Panc1 (cell line): ENCODE measurements at regions not wholly inside any gene's neighbourhood (a gene's known extent, or its start where the extent isn't known, plus 50 kb on each side); places are given as distances from the start of the nearest gene placed in this dataset.

ENCODE experiments used
- ATAC-seq: fragments of 200-7000 bp; cut with Tn5 transposase; 2 replicates; pipeline ENCODE4 v1.9.1; 2020; ENCODE audit warnings: mild to moderate bottlenecking, moderate library complexity
- BruUV-seq: library from RNA; stranded (reverse); fragments of 400-500 nt; replicated peaks from 2 replicates; lab custom pipeline; 2021; lab: Mats Ljungman, UMichigan
- CTCF ChIA-PET: fragments of 300-600 bp; sonication (Branson Sonifier 250); formaldehyde crosslinking; loops from one replicate; lab custom pipeline; 2022; ENCODE audit warnings: antibody characterized with exemption; lab: Charles Lee
- POLR2A ChIA-PET: fragments of 300-600 bp; sonication (Branson Sonifier 250); formaldehyde crosslinking; loops from one replicate; lab custom pipeline; 2022; ENCODE audit warnings: antibody characterized with exemption; lab: Charles Lee
- DNase-seq: peaks from one replicate; pipeline ENCODE4 v3.0.0-alpha.2; 2010; ENCODE audit warnings: low read depth, low spot score
- H3K27ac ChIP-seq: 2 replicates; pipeline ENCODE4 v1.5.1; 2011; ENCODE audit warnings: mild to moderate bottlenecking, low read length, inconsistent platforms
- H3K27me3 ChIP-seq: fragments of 200-500 bp; sonication (Bioruptor generic); 2 replicates; pipeline ENCODE4 v1.6.0; 2014; ENCODE audit warnings: low read length, inconsistent platforms; ENCODE audit not compliant: control insufficient read depth, insufficient read depth
- H3K36me3 ChIP-seq: fragments of 200-500 bp; sonication (Bioruptor generic); 2 replicates; pipeline ENCODE4 v1.5.1; 2014; ENCODE audit warnings: inconsistent platforms, mild to moderate bottlenecking, low read length, moderate library complexity; ENCODE audit not compliant: control insufficient read depth, insufficient read depth
- H3K4me1 ChIP-seq: 2 replicates; pipeline ENCODE4 v1.5.1; 2011; ENCODE audit warnings: inconsistent platforms, mild to moderate bottlenecking, low read length, moderate library complexity; ENCODE audit not compliant: control insufficient read depth, insufficient read depth
- H3K4me3 ChIP-seq, 2 experiments: 2 replicates each; pipeline ENCODE4 v1.5.1; 2011 to 2012; ENCODE audit warnings: low read depth in 2 of 2, low read length in 2 of 2, mild to moderate bottlenecking in 2 of 2, inconsistent platforms in 1 of 2, moderate library complexity in 1 of 2
- H3K9me3 ChIP-seq: fragments of 200-500 bp; sonication (Bioruptor generic); 2 replicates; pipeline ENCODE4 v1.5.1; 2014; ENCODE audit warnings: low read depth, mild to moderate bottlenecking, inconsistent platforms, low read length, moderate library complexity; ENCODE audit not compliant: control insufficient read depth, insufficient read depth
- CTCF ChIP-seq: fragments of 450-650 bp; IDR thresholded peaks from 2 replicates; pipeline ENCODE4 v1.5.1; 2017; ENCODE audit warnings: mild to moderate bottlenecking
- POLR2AphosphoS5 ChIP-seq: IDR thresholded peaks from 2 replicates; pipeline ENCODE4 v1.6.1; 2012; ENCODE audit warnings: mild to moderate bottlenecking, low read depth, low read length, moderate library complexity
- SIN3A ChIP-seq: IDR thresholded peaks from 2 replicates; pipeline ENCODE4 v1.6.1; 2012; ENCODE audit warnings: low read depth, mild to moderate bottlenecking, low read length, moderate library complexity, borderline replicate concordance; ENCODE audit not compliant: insufficient read depth
- TCF7L2 ChIP-seq: IDR thresholded peaks from 2 replicates; pipeline ENCODE4 v1.6.1; 2011; ENCODE audit warnings: mild to moderate bottlenecking, low read depth, low read length, inconsistent platforms
- in situ Hi-C: cut with HindIII; loops from 2 replicates; pipeline ENCODE4 v1.10.0; 2016; ENCODE audit warnings: low sequenced_read_pairs, low pct_unique_long_range_greater_than_20kb
- intact Hi-C: fragments of 100-400 bp; cut with micrococcal nuclease; formaldehyde crosslinking; loops from one replicate; pipeline ENCODE4 v1.10.0; 2022; ENCODE audit not compliant: unreplicated experiment
- TF ChIP-seq, protein P1 (sequence below), 2 experiments: IDR thresholded peaks; 2 replicates each; pipeline ENCODE4 v1.6.1; 2011 to 2012; ENCODE audit warnings: low read depth in 2 of 2, control low read depth in 1 of 2, low read length in 1 of 2, mild to moderate bottlenecking in 1 of 2, moderate library complexity in 1 of 2; ENCODE audit not compliant: insufficient read depth in 1 of 2

DNA sequence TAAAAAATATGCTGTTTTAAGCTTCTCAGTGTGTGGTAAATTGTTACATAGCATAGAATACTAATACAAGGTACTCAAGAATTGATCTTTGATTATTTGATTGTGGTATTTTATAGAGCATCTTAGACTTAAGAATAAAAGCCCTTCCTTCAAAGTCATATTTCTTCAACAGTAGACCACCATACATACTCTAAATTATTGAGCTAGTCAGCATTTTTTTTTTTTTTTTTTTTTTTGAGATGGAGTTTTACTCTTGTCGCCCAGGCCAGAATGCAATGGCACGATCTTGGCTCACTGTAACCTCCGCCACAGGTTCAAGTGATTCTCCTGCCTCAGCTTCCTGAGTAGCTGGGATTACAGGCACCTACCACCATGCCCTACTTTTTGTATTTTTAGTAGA is 436.7 kb upstream of the LUZP2 start:
- DNase-seq (no peak), ATAC-seq (no peak)
- H3K36me3 ChIP-seq: no peaks in the 10 kb centered on the region
- ChIA-PET CTCF (no interaction called here), POLR2A (no interaction called here)
- TF ChIP-seq TCF7L2 (no peak), POLR2AphosphoS5 (no peak), SIN3A (no peak), CTCF (no peak)
- TF ChIP-seq, protein P1, sequence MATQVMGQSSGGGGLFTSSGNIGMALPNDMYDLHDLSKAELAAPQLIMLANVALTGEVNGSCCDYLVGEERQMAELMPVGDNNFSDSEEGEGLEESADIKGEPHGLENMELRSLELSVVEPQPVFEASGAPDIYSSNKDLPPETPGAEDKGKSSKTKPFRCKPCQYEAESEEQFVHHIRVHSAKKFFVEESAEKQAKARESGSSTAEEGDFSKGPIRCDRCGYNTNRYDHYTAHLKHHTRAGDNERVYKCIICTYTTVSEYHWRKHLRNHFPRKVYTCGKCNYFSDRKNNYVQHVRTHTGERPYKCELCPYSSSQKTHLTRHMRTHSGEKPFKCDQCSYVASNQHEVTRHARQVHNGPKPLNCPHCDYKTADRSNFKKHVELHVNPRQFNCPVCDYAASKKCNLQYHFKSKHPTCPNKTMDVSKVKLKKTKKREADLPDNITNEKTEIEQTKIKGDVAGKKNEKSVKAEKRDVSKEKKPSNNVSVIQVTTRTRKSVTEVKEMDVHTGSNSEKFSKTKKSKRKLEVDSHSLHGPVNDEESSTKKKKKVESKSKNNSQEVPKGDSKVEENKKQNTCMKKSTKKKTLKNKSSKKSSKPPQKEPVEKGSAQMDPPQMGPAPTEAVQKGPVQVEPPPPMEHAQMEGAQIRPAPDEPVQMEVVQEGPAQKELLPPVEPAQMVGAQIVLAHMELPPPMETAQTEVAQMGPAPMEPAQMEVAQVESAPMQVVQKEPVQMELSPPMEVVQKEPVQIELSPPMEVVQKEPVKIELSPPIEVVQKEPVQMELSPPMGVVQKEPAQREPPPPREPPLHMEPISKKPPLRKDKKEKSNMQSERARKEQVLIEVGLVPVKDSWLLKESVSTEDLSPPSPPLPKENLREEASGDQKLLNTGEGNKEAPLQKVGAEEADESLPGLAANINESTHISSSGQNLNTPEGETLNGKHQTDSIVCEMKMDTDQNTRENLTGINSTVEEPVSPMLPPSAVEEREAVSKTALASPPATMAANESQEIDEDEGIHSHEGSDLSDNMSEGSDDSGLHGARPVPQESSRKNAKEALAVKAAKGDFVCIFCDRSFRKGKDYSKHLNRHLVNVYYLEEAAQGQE (IDR thresholded peaks at IDR 0.05; ENCODE audit: insufficient read depth in 1 of 2, low read depth in 2 of 2, low read length in 1 of 2): no peak
- no peak overlapping the region for H3K27ac ChIP-seq
- no peaks in the 10 kb centered on the region for H3K27me3 ChIP-seq
- H3K9me3 ChIP-seq: no peaks in the 10 kb centered on the region
- in situ Hi-C loops (no loop called here), intact Hi-C loops (no loop called here)
- H3K4me3 ChIP-seq: no peak overlapping the region
- no peaks in the 10 kb centered on the region for H3K4me1 ChIP-seq
- no TSS peak for BruUV-seq

DNA sequence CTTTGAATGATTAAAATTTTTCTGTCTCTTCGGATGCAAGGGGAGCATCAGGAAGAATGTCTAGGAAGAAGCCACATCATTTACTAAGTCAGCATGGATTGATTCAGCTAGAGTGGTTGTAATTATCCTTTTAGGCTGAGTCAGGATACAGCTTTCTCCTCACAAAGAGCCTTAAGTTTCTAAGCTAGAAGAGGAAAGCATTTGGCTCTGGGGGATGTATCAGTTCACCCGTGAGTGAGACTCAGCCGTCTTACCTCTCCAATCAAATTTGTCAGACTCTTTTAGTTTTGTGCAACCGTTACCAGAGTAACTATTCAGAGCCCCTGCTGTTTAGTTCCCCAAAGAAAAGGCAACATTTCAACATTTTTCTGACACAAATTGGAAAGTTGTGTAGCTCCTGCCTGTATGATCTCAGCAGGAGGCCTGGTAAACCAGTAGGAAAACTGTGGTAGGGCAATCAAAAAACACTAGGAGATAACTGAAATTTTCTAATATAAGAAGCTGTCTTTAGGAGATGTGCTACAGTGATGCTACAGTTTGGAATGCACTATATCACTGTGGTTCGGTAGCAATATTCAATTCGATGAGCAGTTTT is 432.4 kb upstream of the LUZP2 start:
- POLR2A ChIA-PET: no interaction called here
- no TSS peak for BruUV-seq
- no peaks in the 10 kb centered on the region for H3K36me3 ChIP-seq
- ATAC-seq (no peak), DNase-seq (no peak)
- no peaks in the 10 kb centered on the region for H3K4me1 ChIP-seq
- H3K27ac ChIP-seq: no peak overlapping the region
- H3K4me3 ChIP-seq: no peak overlapping the region
- in situ Hi-C loops (no loop called here), intact Hi-C loops (no loop called here)
- CTCF ChIA-PET: no interaction called here
- no peaks in the 10 kb centered on the region for H3K9me3 ChIP-seq
- no peaks in the 10 kb centered on the region for H3K27me3 ChIP-seq
- no peak for TF ChIP-seq SIN3A
- no peak for TF ChIP-seq POLR2AphosphoS5
- no peak for TF ChIP-seq CTCF
- no peak for TF ChIP-seq TCF7L2
- TF ChIP-seq, protein P1 (IDR thresholded peaks at IDR 0.05; ENCODE audit: insufficient read depth in 1 of 2, low read depth in 2 of 2, low read length in 1 of 2): no peak
